G401.6 (cell line): ENCODE measurements at regions not wholly inside any gene's neighbourhood (a gene's known extent, or its start where the extent isn't known, plus 50 kb on each side); places are given as distances from the start of the nearest gene placed in this dataset.
"Not testable (repeated sequence)": the region's sequence is repeated elsewhere in the genome, so short reads cannot be mapped to it uniquely, and the experiment has no call there.

Experiments
- FAIRE-seq: peaks from 2 replicates; lab custom pipeline; 2012; peaks lifted over from hg19 to GRCh38; lab: Jason Lieb, UNC

DNA sequence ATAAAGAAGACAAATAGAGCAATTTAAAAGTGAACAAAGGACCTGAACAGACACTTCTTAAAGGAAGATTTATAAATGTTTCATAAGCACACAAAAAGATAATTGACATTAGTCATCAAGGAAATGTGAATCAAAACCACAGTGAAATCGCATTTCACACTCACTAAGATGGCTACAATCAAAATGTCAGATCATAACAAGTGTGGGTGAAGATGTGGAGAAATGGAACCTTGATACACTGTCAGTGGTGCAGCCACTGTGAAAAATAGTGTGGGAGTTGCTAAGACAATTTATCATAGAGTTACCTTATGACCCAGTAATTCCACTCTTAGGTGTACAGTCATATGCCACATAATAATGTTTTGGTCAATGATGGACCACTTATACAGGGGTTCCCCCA, 54.5 kb upstream of the HTR4 start:
- FAIRE-seq: no peak

DNA sequence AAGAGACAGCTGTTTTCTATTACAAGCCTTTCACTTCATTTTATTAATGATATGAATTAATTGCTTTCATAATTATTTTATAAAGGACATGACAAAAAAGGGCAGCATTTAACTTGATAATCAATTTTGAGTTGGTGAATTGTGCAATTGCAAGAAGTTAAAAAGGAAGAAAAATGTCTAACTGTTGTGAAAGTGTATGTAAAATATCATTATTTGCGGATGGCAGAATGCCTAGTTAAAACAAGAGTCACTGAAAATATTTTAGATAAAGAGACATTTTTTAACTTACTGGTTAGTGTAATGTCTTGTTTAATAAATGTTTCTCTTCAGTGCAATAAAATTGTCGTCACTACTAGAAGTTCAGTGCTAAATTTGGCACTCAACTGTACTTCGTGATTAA, 57.6 kb upstream of the HTR4 start:
- no peak for FAIRE-seq

DNA sequence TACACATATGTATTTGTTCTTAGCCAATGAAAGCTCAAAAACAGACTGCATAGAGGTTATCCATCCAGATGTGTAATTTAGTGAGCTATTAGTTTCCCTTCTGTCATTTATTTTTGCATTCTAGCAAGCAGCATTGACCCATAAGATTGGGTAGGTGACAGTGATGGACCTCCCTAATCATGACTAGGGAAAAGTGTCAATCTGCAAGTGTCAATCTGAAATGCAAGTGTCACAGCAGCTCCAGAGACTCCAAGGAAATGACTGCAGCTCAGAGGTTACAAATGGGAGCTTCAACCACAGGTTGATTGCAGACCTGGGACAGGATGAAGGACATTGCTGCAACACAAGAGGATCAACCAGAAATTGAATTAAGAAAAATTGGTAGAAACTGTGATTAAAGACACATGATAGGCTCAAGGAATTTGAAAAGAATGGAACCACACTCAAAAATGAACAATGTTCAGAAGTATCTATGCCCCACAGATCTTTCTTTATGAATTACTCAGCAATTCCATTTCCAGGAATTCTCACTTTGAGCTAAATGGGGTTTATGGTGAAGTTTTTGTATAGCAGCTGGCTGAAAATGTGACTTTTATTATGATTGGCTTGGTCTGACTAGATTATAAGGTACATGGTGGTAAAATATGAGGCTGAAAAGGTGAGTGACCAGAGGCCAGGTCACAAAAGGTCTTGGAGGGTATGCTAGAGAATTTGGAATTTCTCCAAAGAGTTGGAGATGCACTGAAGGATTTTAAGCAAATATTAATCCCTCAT, 59.6 kb upstream of the HTR4 start:
- no peak for FAIRE-seq

- no peak for FAIRE-seq
Observed at GRCh38 chr5:148716716-148717115, 62.4 kb upstream of the HTR4 start.

- FAIRE-seq: no peak
Observed at GRCh38 chr5:148717668-148718067, 63.3 kb upstream of the HTR4 start.

- FAIRE-seq: no peak
Observed at GRCh38 chr5:148719605-148720004, 65.3 kb upstream of the HTR4 start.

GRCh38 chr5:148720257-148720656, 65.9 kb upstream of the HTR4 start:
- no peak for FAIRE-seq

GRCh38 chr5:148723143-148723542, 68.8 kb upstream of the HTR4 start:
- no peak for FAIRE-seq

DNA sequence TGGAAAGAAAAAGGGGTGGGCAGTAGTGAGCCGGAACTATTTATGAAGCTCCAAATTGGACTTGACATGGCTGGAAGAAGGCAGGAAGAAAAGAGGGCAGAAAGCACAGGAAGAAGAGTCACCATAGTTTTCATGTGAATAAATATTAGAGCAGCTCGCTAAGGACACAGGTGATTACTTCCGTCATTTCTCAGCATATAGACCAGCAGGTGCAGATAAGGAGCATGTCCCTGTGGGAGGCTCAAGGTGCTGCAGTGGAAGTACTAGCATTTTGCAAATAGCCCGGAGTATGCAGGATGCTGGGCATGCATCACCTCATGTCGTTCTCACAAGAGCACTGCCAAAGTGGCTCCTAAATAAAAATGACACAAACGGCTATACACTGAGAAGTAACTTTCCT, 71.3 kb upstream of the HTR4 start:
- FAIRE-seq: no peak

GRCh38 chr5:148729182-148729581, 74.9 kb upstream of the HTR4 start:
- FAIRE-seq: no peak

DNA sequence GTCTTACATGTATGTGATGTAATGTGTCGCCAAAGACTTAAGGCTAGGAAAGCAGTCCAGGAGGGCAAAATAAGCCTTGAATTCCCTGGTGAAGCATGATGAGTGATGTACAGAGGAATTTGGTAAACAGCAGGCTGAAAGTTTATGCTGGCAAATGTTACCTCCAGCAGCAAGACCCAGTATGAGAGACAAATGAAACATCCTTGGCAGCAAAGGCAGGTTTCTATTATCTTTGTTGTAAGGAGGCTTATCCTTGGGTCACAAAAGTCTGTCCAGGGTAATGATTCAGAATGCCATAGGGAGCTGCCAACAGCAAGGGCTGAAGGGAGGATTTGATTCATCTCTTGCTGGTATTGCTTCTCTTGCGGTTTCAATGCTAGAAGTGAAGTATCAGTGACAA, 75.9 kb upstream of the HTR4 start:
- FAIRE-seq: no peak

DNA sequence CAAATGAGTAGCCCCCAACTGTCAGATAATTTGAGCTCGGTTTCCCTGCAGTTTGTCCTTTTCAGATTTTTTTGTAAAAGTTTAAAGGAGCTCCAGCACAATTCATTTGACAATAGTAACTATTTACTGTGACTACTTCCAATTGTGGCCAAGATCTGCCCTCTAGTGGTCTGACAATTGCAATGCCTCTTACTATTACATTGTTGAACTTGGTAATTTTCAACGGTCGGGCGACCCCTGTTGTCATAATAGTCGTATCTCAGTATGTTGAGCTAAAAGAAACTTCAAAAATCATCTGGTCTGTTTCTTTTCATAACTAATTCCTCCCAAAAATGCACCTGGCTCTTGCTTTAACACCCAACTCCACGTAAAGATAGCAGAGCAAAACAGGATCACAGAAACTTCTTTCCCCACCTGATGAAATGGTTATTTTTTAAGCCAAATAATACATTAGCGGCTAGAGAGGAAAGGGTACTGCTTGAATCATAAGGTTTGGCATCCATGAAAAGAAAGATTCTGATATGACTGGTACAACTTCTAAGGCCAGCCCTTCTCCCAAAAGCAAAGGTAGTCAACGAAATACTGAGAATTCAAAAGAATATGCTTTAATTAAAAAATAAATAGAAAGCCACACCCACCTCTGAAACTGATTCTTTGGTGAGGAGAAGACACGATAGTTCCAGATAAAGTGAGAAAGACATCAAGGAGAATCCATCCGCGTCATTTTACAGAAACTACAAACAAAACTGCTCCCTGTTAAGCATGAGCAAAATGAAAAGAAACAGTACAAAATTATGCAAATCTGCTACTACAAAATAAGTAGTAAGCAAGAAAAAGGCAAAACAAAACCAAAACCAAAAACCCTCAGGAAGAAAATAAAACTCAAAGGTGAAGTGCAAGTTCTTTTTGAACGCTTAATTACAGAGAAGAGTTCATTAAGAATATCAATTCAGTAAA, 76.9 kb upstream of the HTR4 start:
- FAIRE-seq: peak; percentile 96

GRCh38 chr5:148732692-148733091, 78.4 kb upstream of the HTR4 start:
- FAIRE-seq: no peak

GRCh38 chr5:148733601-148734438, 79.5 kb upstream of the HTR4 start:
- peak; percentile 55 for FAIRE-seq

GRCh38 chr5:148734518-148734917, 80.2 kb upstream of the HTR4 start:
- no peak for FAIRE-seq

DNA sequence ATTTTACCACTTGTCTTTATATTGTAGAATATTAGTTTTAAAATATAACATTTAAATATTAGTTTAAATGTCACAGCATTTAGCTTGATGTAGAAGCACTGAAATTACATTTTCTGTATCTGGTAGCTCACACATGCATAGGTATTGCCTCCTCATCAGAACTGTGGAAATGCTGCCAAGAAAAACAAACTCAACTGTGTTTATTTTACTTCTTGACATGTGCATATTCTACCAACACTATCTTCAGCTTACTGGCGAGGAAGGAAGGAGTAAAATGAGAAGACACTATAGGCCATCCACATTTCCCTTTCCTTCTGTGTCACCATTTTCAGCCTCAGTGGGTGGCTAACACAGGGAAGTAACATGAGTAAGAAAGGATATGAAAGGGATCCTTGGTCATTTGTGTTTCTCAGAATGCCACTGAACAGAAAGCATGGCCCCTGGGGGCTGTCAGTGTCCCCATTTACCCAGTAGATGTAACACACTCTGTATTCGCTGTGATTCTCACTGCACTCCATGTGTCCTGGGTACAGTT, 81.0 kb upstream of the HTR4 start:
- FAIRE-seq: no peak

DNA sequence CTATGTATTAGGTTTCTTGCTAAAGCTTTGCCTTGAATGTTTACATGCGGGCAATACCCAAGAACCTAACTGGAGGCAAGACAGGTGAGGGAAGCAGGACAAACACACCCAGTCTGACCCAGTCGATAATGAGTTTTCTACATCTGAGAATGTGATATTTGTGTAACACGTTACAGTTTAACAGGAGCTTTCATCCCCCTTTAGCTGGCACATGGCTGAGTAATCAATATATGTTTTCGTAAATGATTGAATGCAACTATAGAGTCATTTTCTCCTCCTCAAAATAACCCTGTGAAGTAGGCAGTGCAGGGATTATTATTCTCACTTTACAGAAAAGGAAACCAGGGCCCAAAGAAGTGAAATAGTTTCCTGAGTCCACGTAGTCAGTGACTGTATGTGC, 84.7 kb upstream of the HTR4 start:
- no peak for FAIRE-seq

DNA sequence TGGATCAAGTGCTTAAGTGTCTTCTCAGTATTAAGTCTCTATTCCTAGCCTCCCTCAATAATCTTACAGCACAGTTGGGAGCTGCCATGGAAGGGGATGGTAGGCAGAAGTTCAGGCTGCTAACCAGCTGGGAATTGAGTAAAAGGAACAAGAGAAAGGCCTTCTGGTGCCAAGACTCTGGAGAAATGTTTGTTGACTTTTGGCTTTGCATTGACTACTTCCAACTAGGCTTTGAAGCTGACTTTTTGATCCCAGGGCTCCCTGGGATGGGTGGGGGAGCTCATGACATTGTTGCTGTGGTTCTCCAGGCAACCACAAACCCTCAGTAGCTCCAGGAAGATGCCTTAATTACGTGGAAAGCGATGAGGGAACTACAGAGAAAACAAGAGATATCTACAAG, 85.2 kb upstream of the HTR4 start:
- no peak for FAIRE-seq

GRCh38 chr5:148740079-148740858, 85.9 kb upstream of the HTR4 start:
- FAIRE-seq: no peak

DNA sequence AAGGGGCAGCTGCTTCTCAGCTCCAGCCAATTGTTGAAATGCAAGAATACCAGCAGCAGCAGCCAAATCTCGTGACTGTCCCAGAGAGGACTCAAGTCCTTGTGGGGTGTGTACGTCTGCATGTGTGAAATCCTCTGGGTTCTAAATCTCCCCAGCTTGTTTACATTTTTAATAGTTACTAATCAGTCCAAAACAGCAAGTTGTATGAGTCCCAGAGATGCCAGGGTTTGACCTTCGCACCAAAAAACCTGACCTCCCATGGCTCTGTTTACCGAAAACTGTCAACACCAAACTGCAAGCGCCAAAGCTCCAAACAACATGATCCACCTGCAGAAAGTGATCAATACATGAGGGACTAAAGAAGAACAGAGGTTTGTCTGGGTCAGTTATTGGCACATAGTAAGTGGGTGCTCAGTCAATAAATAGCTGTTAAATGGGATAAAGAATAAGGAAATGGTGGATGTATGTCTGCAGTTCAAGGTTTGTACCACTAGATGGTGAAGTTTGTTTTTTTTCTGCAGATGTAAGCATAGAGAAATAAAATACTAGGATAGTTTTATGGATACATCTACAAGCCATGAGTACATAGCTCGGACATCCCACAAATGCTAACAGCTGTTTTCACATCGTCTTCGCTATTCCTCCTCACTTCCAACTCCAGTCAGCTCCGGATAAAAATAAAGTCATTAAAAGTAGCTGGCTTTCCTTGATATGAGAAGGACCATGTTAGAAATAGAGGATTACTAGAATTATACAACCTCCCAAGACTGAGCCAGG, 85.3 kb upstream of the ADRB2 start:
- peak; percentile 63 for FAIRE-seq

DNA sequence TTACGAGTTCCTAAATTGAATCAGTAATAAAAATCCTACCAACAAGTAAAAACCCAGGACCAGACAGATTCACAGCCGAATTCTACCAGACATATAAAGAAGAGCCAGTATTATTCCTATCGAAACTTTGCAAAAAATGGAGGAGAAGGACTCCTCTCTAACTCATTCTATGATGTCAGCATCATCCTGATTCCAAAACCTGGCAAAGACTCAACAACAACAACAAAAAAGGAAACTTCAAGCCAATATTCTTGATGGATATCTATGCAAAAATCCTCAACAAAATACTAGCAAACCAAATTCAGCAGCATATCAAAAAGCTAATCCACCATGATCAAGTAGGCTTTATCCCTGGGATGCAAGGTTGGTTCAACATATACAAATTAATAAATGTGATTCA, 84.6 kb upstream of the ADRB2 start:
- FAIRE-seq: not testable (repeated sequence)
